SH-SY5Y (cell line): ENCODE measurements at regions not wholly inside any gene's neighbourhood (a gene's known extent, or its start where the extent isn't known, plus 50 kb on each side); places are given as distances from the start of the nearest gene placed in this dataset.

Experiments used
- GATA2 ChIP-seq: IDR thresholded peaks from 2 replicates; pipeline ENCODE4 v1.6.1; 2011; ENCODE audit warnings: mild to moderate bottlenecking, low read depth, low read length
- GATA3 ChIP-seq: IDR thresholded peaks from 2 replicates; pipeline ENCODE4 v1.6.1; 2011; ENCODE audit warnings: low read depth, mild to moderate bottlenecking, low read length, moderate library complexity

DNA sequence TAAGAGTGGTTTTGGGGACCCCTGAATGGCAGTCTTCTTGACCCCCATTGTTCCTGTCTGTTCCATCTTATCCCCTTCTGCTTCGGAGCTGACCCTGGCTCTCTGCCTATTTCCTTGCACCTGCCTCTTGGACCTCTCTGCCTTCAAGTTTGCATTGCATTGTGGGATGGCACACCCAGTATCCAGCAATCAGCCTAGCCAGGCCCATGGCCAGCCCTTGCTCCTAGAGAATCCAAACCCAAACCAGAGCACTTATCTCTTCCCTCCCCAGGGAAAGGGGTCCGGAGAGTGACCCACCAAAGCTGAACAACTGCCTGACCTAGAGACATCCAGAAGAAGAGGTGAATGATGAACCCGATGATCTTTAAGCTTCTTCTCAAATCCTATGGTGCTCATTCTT, 607.3 kb upstream of the CADM1 start:
- TF ChIP-seq GATA2 (no peak), GATA3 (no peak)
